Epithelial cell of esophagus (primary cell): ENCODE measurements at regions not wholly inside any gene's neighbourhood (a gene's known extent, or its start where the extent isn't known, plus 50 kb on each side); places are given as distances from the start of the nearest gene placed in this dataset.

ENCODE experiments used
- DNase-seq: peaks from one replicate; pipeline ENCODE4 v3.0.0; 2010; ENCODE audit warnings: low read depth
- H3K4me3 ChIP-seq: 2 replicates; pipeline ENCODE4 v1.5.1; 2011; ENCODE audit warnings: mild to moderate bottlenecking, low read length, control low read depth
- TF ChIP-seq, protein P1 (sequence below): IDR thresholded peaks from 2 replicates; pipeline ENCODE4 v1.5.1; 2011; ENCODE audit warnings: low read depth, mild to moderate bottlenecking, low read length, control low read depth, inconsistent platforms; ENCODE audit not compliant: insufficient read depth; ENCODE audit errors: missing control alignments

DNA sequence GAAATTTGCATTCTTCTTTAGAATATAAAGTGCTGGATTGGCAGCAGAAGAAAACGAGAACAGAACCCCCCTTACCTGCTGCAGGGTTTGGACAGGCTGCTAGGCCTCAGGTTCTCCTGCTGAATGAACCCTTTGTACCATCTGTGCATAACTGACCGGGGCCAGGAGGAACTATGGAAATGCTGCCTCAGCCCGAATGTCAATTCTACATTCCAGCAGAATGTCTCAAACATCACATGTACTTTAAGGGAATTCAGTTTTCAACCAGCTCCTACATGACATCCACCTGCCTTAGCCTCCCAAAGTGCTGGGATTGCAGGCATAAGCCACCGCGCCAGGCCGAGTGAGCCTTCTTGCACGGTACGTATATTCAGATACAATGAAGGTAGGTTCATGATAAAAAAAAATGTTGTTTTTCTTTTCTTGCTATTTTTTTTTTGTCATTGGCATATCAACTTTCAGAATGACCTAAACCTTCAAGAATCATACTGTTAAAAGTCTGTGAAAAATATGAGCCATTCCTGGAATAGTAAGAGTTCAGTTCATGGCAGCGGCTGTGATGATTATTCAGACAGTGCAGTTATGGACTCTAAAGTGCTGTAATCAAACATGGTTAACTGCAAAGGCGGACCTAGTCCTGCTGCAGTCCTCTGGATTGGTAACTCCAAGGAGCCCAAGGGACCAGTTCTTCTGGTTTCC lies 84.4 kb upstream of the TNS3 start:
- peak; percentile 24 for DNase-seq
- H3K4me3 ChIP-seq: no peak overlapping the region
- TF ChIP-seq, protein P1, sequence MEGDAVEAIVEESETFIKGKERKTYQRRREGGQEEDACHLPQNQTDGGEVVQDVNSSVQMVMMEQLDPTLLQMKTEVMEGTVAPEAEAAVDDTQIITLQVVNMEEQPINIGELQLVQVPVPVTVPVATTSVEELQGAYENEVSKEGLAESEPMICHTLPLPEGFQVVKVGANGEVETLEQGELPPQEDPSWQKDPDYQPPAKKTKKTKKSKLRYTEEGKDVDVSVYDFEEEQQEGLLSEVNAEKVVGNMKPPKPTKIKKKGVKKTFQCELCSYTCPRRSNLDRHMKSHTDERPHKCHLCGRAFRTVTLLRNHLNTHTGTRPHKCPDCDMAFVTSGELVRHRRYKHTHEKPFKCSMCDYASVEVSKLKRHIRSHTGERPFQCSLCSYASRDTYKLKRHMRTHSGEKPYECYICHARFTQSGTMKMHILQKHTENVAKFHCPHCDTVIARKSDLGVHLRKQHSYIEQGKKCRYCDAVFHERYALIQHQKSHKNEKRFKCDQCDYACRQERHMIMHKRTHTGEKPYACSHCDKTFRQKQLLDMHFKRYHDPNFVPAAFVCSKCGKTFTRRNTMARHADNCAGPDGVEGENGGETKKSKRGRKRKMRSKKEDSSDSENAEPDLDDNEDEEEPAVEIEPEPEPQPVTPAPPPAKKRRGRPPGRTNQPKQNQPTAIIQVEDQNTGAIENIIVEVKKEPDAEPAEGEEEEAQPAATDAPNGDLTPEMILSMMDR: no peak

DNA sequence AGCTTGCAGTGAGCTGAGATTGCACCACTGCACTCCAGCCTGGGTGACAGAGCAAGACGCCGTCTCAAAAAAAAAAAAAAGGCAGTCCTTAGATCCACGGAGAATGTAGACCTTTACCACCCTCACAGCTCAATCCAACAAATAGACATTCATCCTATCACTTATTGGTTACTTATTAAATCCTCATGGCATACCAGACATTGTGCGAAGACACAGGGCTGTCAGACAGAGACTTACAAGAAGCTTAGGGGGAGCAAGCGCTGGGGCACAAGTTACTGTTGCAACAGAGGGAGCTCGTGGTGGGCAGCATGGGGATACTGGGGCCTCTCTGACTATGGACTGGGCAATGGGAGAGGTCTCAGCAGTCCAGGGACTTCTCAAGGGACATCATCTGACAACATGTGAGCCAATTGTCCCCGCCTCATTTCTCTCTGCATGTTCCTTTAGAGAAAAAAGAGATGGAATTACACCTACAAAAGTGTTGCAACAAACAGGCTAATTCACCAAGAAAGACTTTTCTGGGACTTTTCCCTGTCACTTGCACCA lies 82.8 kb upstream of the TNS3 start:
- no peak overlapping the region for H3K4me3 ChIP-seq
- TF ChIP-seq, protein P1: no peak
- no peak for DNase-seq

DNA sequence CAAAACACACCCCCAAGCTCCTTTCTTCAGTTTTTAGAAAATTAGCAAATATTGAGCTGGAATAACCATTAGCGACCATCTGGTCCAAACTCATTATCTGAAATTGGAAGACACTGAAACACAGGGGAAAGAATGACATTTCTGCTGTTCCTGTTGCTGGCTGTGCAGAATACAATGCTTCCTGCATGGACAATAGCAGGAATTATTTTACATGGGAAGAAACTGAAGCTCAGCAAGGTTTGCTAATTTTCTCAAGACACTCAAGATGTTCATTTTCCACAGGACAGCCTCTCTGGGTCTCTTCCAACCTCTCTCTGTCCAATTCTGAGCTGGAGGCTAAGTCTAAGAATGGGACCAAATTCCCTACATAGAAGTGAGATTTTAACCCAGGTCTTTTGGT lies 81.9 kb upstream of the TNS3 start:
- TF ChIP-seq, protein P1: no peak
- no peak overlapping the region for H3K4me3 ChIP-seq
- no peak for DNase-seq

DNA sequence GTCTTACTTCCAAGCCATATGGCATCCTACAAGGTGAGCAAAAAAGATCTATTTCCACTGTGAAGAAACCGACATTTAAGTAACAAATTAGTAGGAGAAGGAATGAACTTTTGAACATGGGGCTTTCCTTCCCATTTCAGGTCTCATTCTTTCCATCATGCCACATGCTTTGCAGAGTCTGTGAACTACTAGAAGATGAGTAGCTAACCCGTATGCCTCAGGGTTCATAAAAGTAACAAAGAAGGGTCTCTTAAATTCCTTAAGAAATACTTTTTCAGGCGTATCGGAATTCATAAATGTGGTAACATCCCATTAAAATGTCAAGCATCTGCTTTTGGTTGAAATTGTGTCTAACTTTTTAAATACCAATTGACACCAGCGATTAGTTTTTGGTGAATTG lies 81.3 kb upstream of the TNS3 start:
- TF ChIP-seq, protein P1: no peak
- no peak for DNase-seq
- no peak overlapping the region for H3K4me3 ChIP-seq

DNA sequence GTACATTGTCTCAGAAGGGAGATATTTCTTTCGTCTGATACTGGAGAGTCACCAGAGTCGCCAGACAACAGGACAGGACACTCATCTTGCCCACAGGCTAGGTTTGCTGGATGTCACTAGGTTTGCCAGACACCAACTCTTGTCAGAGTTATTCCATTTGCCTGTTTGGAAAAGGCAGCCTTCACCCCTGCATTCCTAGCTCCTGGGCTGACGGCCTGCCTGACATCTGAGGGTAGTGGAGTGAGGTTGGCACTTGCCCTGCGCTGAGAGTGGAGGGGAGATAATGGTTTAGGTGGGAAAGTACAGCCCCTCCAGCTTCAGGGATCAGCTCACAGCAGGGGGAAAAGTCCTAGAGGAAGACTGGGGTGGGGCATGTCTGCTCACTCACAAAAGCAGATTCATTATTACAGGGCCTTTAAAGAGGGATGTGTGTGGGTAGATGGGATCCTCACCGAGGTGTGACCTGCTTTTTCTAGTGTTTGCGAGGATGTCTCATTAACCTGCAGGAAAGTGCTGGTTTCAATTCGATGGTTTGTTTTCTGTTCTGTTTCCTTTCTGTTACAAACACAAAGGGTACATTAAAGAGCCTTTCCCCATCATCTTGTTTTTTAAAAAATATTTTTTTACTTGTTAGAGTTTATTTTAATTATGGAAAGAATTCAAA lies 79.3 kb upstream of the TNS3 start:
- no peak for DNase-seq
- H3K4me3 ChIP-seq: no peak overlapping the region
- TF ChIP-seq, protein P1: no peak

DNA sequence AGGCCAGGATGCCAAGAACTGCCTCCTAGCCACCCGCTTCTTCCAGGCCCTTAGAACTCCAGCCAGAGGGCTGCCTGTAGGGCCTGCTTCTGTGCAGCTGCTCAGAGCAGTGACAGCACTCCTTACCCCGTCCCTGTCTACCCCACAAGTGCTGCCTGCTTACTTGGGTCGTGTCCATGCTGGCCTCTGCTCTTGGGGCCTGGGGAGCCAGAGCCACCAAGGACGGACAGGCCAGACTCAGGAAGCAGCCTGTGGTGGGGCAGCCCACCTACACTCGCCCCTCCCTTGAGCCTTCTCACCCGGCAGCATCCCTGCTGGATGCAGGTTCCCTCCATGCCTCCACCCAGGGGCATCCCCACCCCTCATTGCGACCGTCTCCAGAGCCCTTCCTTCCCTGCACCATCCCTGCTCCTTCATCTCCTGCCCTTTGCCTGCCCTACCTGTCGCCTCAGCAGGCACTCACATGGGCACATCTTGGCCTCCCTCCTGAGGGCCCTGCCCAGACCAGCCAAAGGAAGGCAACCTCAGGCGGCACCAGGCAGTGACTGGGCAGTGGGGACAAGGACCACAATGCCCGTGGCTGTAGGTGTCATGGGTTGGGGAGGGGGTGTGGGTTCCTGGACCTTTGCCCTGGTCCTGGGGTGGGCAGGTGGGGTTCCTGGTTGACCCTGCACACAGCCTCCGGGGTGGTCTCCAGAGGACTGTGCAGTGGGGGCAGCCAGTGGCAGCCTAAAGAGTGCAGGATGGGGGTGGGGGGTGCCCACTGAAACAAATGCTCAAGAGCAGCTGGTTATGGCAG lies 78.0 kb upstream of the TNS3 start:
- DNase-seq: no peak
- TF ChIP-seq, protein P1: no peak
- H3K4me3 ChIP-seq: no peak overlapping the region
